ENCODE measurements at regions not wholly inside any gene's neighbourhood (a gene's known extent, or its start where the extent isn't known, plus 50 kb on each side); places are given as distances from the start of the nearest gene placed in this dataset.

GRCh38 chr7:13633857-13634256 is 355.6 kb downstream of the ETV1 start:
- intact Hi-C loops (cut with DNase I; ENCODE audit: low total_unique reads): no loop called here
- no peak overlapping the region for H3K4me3 ChIP-seq (ENCODE audit: low read depth, poor library complexity, severe bottlenecking)
- TF ChIP-seq CTCF (IDR thresholded peaks at IDR 0.05): no peak
- no peak for TF ChIP-seq POLR2A (IDR thresholded peaks at IDR 0.05)
- DNase-seq (ENCODE audit: low spot score in 2 of 2): no peak
- WGBS, 2 donors: 89 to 91% methylated on average over 3 of the region's 3 CpGs

GRCh38 chr7:13639396-13639795 is 350.1 kb downstream of the ETV1 start:
- intact Hi-C loops (cut with DNase I; ENCODE audit: low total_unique reads): no loop called here
- no peak for DNase-seq (ENCODE audit: low spot score in 2 of 2)
- no peak overlapping the region for H3K4me3 ChIP-seq (ENCODE audit: low read depth, poor library complexity, severe bottlenecking)
- TF ChIP-seq POLR2A (IDR thresholded peaks at IDR 0.05) (no peak), CTCF (IDR thresholded peaks at IDR 0.05) (no peak)
- 48 to 63% methylated on average over 4 of the region's 4 CpGs for WGBS, 2 donors

- no peak for DNase-seq (ENCODE audit: low spot score in 2 of 2)
- WGBS, 2 donors: 35 to 36% methylated on average over 1 of the region's 1 CpG
- H3K4me3 ChIP-seq (ENCODE audit: low read depth, poor library complexity, severe bottlenecking): no peak overlapping the region
- TF ChIP-seq CTCF (IDR thresholded peaks at IDR 0.05) (no peak), POLR2A (IDR thresholded peaks at IDR 0.05) (no peak)
- intact Hi-C loops (cut with DNase I; ENCODE audit: low total_unique reads): no loop called here
These were observed 347.8 kb downstream of the ETV1 start for GRCh38 chr7:13641714-13642113.

GRCh38 chr7:13651167-13651566 is 338.3 kb downstream of the ETV1 start:
- DNase-seq (ENCODE audit: low spot score in 2 of 2): no peak
- intact Hi-C loops (cut with DNase I; ENCODE audit: low total_unique reads): no loop called here
- 92 to 95% methylated on average over 1 of the region's 1 CpG for WGBS, 2 donors

GRCh38 chr7:13656330-13656729 is 333.1 kb downstream of the ETV1 start:
- no peak for DNase-seq (ENCODE audit: low spot score in 2 of 2)
- intact Hi-C loops (cut with DNase I; ENCODE audit: low total_unique reads): no loop called here
- no peak overlapping the region for H3K4me3 ChIP-seq (ENCODE audit: low read depth, poor library complexity, severe bottlenecking)
- no peak for TF ChIP-seq CTCF (IDR thresholded peaks at IDR 0.05)
- TF ChIP-seq POLR2A (IDR thresholded peaks at IDR 0.05): no peak
- 48 to 98% methylated on average over 1 of the region's 1 CpG for WGBS, 2 donors

More at GRCh38 chr7:13651167-13651566, 338.3 kb downstream of the ETV1 start:
- no peak overlapping the region for H3K4me3 ChIP-seq (ENCODE audit: low read depth, poor library complexity, severe bottlenecking)
- TF ChIP-seq CTCF (IDR thresholded peaks at IDR 0.05) (no peak), POLR2A (IDR thresholded peaks at IDR 0.05) (no peak)

DNA sequence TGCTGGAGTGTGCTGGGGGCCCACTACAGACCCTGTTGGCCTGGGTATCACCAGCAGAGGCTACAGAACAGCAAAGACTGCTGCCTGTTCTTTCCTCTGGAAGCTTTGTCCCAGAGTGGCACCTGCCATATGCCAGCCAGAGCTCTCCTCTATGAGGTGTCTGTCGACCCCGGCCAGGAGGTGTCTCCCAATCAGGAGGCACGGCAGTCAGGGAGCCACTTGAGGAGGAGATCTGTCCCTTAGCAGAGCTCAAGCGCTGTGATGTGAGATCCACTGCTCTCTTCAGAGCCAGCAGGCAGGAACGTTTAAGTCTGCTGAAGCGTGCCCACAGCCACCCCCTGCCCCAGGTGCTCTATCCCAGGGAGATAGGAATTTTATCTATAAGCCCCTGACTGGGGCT is 316.2 kb downstream of the ETV1 start:
- DNase-seq (ENCODE audit: low spot score in 2 of 2): no peak
- no peak overlapping the region for H3K4me3 ChIP-seq (ENCODE audit: low read depth, poor library complexity, severe bottlenecking)
- TF ChIP-seq POLR2A (IDR thresholded peaks at IDR 0.05): no peak
- TF ChIP-seq CTCF (IDR thresholded peaks at IDR 0.05): no peak
- intact Hi-C loops (cut with DNase I; ENCODE audit: low total_unique reads): no loop called here
- 83 to 95% methylated on average over 6 of the region's 6 CpGs for WGBS, 2 donors
